ENCODE measurements at regions not wholly inside any gene's neighbourhood (a gene's known extent, or its start where the extent isn't known, plus 50 kb on each side); places are given as distances from the start of the nearest gene placed in this dataset.

GRCh38 chr10:131668903-131669302 is 231.9 kb upstream of the PPP2R2D start:
- TF ChIP-seq CTCF (IDR thresholded peaks at IDR 0.05), result no peak
- H3K4me3 Mint-ChIP-seq, result no peak overlapping the region
- Histone ChIP-seq H3K36me3 (ENCODE audit: control insufficient read depth, insufficient read depth, low read length) (no peaks in the 10 kb centered on the region), H3K4me1 (ENCODE audit: control insufficient read depth, insufficient read depth, low read length) (no peaks in the 10 kb centered on the region), H3K27me3 (ENCODE audit: control insufficient read depth, insufficient read depth, low read length) (no peaks in the 10 kb centered on the region), H3K27ac (ENCODE audit: low read length) (no peak overlapping the region), H3K4me3 (ENCODE audit: low read length) (no peak overlapping the region), H3K9me3 (ENCODE audit: control insufficient read depth, insufficient read depth, low read length) (no peaks in the 10 kb centered on the region)
- ATAC-seq (no peak), DNase-seq (no peak)
- H3K27me3 Mint-ChIP-seq (ENCODE audit: low read depth in 2 of 2), result peaks cover 0 to 5% of the 10 kb centered on the region in 2 donors
- H3K36me3 Mint-ChIP-seq, result no peaks in the 10 kb centered on the region
- H3K9me3 Mint-ChIP-seq, result peaks cover 0 to 3% of the 10 kb centered on the region in 2 donors
- intact Hi-C loops (cut with micrococcal nuclease), result no loop called here
- no peak overlapping the region for H3K27ac Mint-ChIP-seq
- WGBS (ENCODE audit: insufficient coverage), result 73% methylated on average over 7 of the region's 7 CpGs
- no peaks in the 10 kb centered on the region for H3K4me1 Mint-ChIP-seq

GRCh38 chr10:131669838-131670237 is 231.0 kb upstream of the PPP2R2D start:
- peaks cover 0 to 5% of the 10 kb centered on the region in 2 donors for H3K27me3 Mint-ChIP-seq (ENCODE audit: low read depth in 2 of 2)
- intact Hi-C loops (cut with micrococcal nuclease), result no loop called here
- DNase-seq, result no peak
- H3K27ac Mint-ChIP-seq, result no peak overlapping the region
- Histone ChIP-seq H3K9me3 (ENCODE audit: control insufficient read depth, insufficient read depth, low read length) (no peaks in the 10 kb centered on the region), H3K27me3 (ENCODE audit: control insufficient read depth, insufficient read depth, low read length) (no peaks in the 10 kb centered on the region), H3K4me3 (ENCODE audit: low read length) (no peak overlapping the region), H3K4me1 (ENCODE audit: control insufficient read depth, insufficient read depth, low read length) (no peaks in the 10 kb centered on the region), H3K27ac (ENCODE audit: low read length) (no peak overlapping the region), H3K36me3 (ENCODE audit: control insufficient read depth, insufficient read depth, low read length) (no peaks in the 10 kb centered on the region)
- ATAC-seq, result no peak
- no peak for TF ChIP-seq CTCF (IDR thresholded peaks at IDR 0.05)
- WGBS (ENCODE audit: insufficient coverage), result 88% methylated on average over 1 of the region's 1 CpG
- no peaks in the 10 kb centered on the region for H3K36me3 Mint-ChIP-seq
- H3K9me3 Mint-ChIP-seq, result peaks cover 0 to 3% of the 10 kb centered on the region in 2 donors
- H3K4me1 Mint-ChIP-seq, result no peaks in the 10 kb centered on the region
- H3K4me3 Mint-ChIP-seq, result no peak overlapping the region

- Histone ChIP-seq H3K27ac (ENCODE audit: low read length) (no peak overlapping the region), H3K4me3 (ENCODE audit: low read length) (no peak overlapping the region), H3K36me3 (ENCODE audit: control insufficient read depth, insufficient read depth, low read length) (no peaks in the 10 kb centered on the region), H3K4me1 (ENCODE audit: control insufficient read depth, insufficient read depth, low read length) (no peaks in the 10 kb centered on the region), H3K9me3 (ENCODE audit: control insufficient read depth, insufficient read depth, low read length) (no peaks in the 10 kb centered on the region), H3K27me3 (ENCODE audit: control insufficient read depth, insufficient read depth, low read length) (no peaks in the 10 kb centered on the region)
- Mint-ChIP-seq H3K4me3 (no peak overlapping the region), H3K27me3 (ENCODE audit: low read depth in 2 of 2) (peaks cover 0 to 5% of the 10 kb centered on the region in 2 donors), H3K36me3 (no peaks in the 10 kb centered on the region), H3K4me1 (no peaks in the 10 kb centered on the region), H3K9me3 (peaks cover 0 to 3% of the 10 kb centered on the region in 2 donors), H3K27ac (no peak overlapping the region)
- 73% methylated on average over 5 of the region's 5 CpGs for WGBS (ENCODE audit: insufficient coverage)
- no peak for DNase-seq
- intact Hi-C loops (cut with micrococcal nuclease), result no loop called here
- no peak for TF ChIP-seq CTCF (IDR thresholded peaks at IDR 0.05)
- no peak for ATAC-seq
Measured at GRCh38 chr10:131670341-131670740, 230.5 kb upstream of the PPP2R2D start.

GRCh38 chr10:131673396-131673795 is 227.4 kb upstream of the PPP2R2D start:
- peaks cover 0 to 3% of the 10 kb centered on the region in 2 donors for H3K9me3 Mint-ChIP-seq
- no peaks in the 10 kb centered on the region for H3K9me3 ChIP-seq (ENCODE audit: control insufficient read depth, insufficient read depth, low read length)
- H3K4me3 ChIP-seq (ENCODE audit: low read length), result no peak overlapping the region
- no peak for TF ChIP-seq CTCF (IDR thresholded peaks at IDR 0.05)
- H3K4me1 ChIP-seq (ENCODE audit: control insufficient read depth, insufficient read depth, low read length), result no peaks in the 10 kb centered on the region
- H3K36me3 ChIP-seq (ENCODE audit: control insufficient read depth, insufficient read depth, low read length), result no peaks in the 10 kb centered on the region
- WGBS (ENCODE audit: insufficient coverage), result 85% methylated on average over 7 of the region's 7 CpGs
- DNase-seq (no peak), ATAC-seq (no peak)
- H3K4me1 Mint-ChIP-seq, result no peaks in the 10 kb centered on the region
- no peak overlapping the region for H3K4me3 Mint-ChIP-seq
- H3K27me3 ChIP-seq (ENCODE audit: control insufficient read depth, insufficient read depth, low read length), result no peaks in the 10 kb centered on the region
- peaks cover 0 to 7% of the 10 kb centered on the region in 2 donors for H3K27me3 Mint-ChIP-seq (ENCODE audit: low read depth in 2 of 2)
- no peaks in the 10 kb centered on the region for H3K36me3 Mint-ChIP-seq
- H3K27ac Mint-ChIP-seq, result no peak overlapping the region
- intact Hi-C loops (cut with micrococcal nuclease), result no loop called here
- H3K27ac ChIP-seq (ENCODE audit: low read length), result no peak overlapping the region

All from natural killer cell (primary cell).